WTC11 (cell line): ENCODE measurements at regions not wholly inside any gene's neighbourhood (a gene's known extent, or its start where the extent isn't known, plus 50 kb on each side); places are given as distances from the start of the nearest gene placed in this dataset.

Source experiments
- CREM ChIP-seq: sonication (generic); formaldehyde crosslinking; IDR thresholded peaks from 2 replicates; pipeline ENCODE4 v1.8.1; 2022; ENCODE audit warnings: mild to moderate bottlenecking, missing genetic modification reagents, moderate library complexity
- FOXJ3 ChIP-seq: sonication (generic); formaldehyde crosslinking; IDR thresholded peaks from 2 replicates; pipeline ENCODE4 v1.9.0; 2021; ENCODE audit warnings: missing genetic modification reagents, mild to moderate bottlenecking, borderline replicate concordance
- FOXK1 ChIP-seq: sonication (generic); formaldehyde crosslinking; IDR thresholded peaks from 2 replicates; pipeline ENCODE4 v1.8.0; 2022; ENCODE audit warnings: mild to moderate bottlenecking, moderate library complexity, missing genetic modification reagents
- GRHL2 ChIP-seq: fragments of 250-450 bp; sonication (Bioruptor Pico); IDR thresholded peaks from 2 replicates; pipeline ENCODE4 v1.8.0; 2022; ENCODE audit warnings: mild to moderate bottlenecking, moderate library complexity; ENCODE audit not compliant: insufficient replicate concordance, severe bottlenecking
- TCF7 ChIP-seq: sonication (generic); formaldehyde crosslinking; IDR thresholded peaks from 2 replicates; pipeline ENCODE4 v1.8.0; 2022; ENCODE audit warnings: mild to moderate bottlenecking, low read depth, missing genetic modification reagents, moderate library complexity
- TF ChIP-seq, protein P1 (sequence below): sonication (generic); formaldehyde crosslinking; IDR thresholded peaks from 2 replicates; pipeline ENCODE4 v1.8.1; 2023; ENCODE audit warnings: mild to moderate bottlenecking, missing genetic modification reagents
- TF ChIP-seq, protein P2 (sequence below): fragments of 200-600 bp; IDR thresholded peaks from 2 replicates; pipeline ENCODE4 v1.8.0; 2022; ENCODE audit warnings: antibody characterized with exemption
- TF ChIP-seq, protein P3 (sequence below): fragments of 250-450 bp; sonication (Bioruptor Pico); IDR thresholded peaks from 2 replicates; pipeline ENCODE4 v2.1.2; 2022; ENCODE audit warnings: mild to moderate bottlenecking, moderate library complexity

DNA sequence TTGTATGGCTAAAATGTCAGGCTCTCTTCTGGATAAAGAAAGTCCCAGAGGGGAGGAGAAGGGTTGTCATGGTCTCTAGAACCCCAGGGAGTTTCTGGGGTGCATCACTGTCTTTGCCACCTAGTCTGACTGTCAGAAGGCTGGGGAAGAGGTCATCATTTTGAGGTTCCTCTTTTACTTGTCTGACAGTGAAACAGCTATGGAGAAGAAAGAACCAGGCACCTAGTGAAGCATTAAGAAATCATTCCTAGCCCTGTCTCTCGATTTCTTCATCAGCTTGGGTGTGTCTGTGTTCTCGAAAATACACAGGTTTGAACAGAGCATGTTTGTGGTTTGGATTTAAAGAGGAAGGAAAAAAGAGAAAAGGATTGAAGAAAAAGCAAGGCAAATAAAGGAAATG, 158.7 kb upstream of the LRIG3 start:
- TF ChIP-seq, protein P1, sequence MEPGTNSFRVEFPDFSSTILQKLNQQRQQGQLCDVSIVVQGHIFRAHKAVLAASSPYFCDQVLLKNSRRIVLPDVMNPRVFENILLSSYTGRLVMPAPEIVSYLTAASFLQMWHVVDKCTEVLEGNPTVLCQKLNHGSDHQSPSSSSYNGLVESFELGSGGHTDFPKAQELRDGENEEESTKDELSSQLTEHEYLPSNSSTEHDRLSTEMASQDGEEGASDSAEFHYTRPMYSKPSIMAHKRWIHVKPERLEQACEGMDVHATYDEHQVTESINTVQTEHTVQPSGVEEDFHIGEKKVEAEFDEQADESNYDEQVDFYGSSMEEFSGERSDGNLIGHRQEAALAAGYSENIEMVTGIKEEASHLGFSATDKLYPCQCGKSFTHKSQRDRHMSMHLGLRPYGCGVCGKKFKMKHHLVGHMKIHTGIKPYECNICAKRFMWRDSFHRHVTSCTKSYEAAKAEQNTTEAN (CRISPR knock-in tag), result no peak
- no peak for TF ChIP-seq FOXJ3 (CRISPR knock-in tag)
- TF ChIP-seq, protein P2, sequence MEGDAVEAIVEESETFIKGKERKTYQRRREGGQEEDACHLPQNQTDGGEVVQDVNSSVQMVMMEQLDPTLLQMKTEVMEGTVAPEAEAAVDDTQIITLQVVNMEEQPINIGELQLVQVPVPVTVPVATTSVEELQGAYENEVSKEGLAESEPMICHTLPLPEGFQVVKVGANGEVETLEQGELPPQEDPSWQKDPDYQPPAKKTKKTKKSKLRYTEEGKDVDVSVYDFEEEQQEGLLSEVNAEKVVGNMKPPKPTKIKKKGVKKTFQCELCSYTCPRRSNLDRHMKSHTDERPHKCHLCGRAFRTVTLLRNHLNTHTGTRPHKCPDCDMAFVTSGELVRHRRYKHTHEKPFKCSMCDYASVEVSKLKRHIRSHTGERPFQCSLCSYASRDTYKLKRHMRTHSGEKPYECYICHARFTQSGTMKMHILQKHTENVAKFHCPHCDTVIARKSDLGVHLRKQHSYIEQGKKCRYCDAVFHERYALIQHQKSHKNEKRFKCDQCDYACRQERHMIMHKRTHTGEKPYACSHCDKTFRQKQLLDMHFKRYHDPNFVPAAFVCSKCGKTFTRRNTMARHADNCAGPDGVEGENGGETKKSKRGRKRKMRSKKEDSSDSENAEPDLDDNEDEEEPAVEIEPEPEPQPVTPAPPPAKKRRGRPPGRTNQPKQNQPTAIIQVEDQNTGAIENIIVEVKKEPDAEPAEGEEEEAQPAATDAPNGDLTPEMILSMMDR, result no peak
- TF ChIP-seq FOXK1, result no peak
- TF ChIP-seq, protein P3, sequence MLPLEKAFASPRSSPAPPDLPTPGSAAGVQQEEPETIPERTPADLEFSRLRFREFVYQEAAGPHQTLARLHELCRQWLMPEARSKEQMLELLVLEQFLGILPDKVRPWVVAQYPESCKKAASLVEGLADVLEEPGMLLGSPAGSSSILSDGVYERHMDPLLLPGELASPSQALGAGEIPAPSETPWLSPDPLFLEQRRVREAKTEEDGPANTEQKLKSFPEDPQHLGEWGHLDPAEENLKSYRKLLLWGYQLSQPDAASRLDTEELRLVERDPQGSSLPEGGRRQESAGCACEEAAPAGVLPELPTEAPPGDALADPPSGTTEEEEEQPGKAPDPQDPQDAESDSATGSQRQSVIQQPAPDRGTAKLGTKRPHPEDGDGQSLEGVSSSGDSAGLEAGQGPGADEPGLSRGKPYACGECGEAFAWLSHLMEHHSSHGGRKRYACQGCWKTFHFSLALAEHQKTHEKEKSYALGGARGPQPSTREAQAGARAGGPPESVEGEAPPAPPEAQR, result no peak
- TF ChIP-seq TCF7, result no peak
- no peak for TF ChIP-seq GRHL2 (CRISPR knock-in tag)
- no peak for TF ChIP-seq CREM (CRISPR knock-in tag)
